ENCODE measurements at regions not wholly inside any gene's neighbourhood (a gene's known extent, or its start where the extent isn't known, plus 50 kb on each side); places are given as distances from the start of the nearest gene placed in this dataset.

- no peak for DNase-seq (ENCODE audit: low spot score)
Observed at GRCh38 chr3:175861916-175862315, 1002.8 kb downstream of the NAALADL2 start.
